ENCODE measurements at regions not wholly inside any gene's neighbourhood (a gene's known extent, or its start where the extent isn't known, plus 50 kb on each side); places are given as distances from the start of the nearest gene placed in this dataset.

- no peaks in the 10 kb centered on the region for H3K4me1 ChIP-seq (ENCODE audit: low read length)
- H3K4me3 ChIP-seq (ENCODE audit: low read length), result no peak overlapping the region
- H3K9ac ChIP-seq (ENCODE audit: low read length), result no peak overlapping the region
- H2AFZ ChIP-seq (ENCODE audit: low read length), result no peak overlapping the region
- no peaks in the 10 kb centered on the region for H4K20me1 ChIP-seq (ENCODE audit: insufficient read depth, low read depth, low read length)
- no peaks in the 10 kb centered on the region for H3K36me3 ChIP-seq (ENCODE audit: insufficient read depth, low read length)
- no peak for DNase-seq
- no peaks in the 10 kb centered on the region for H3K27me3 ChIP-seq (ENCODE audit: low read length)
- no peaks in the 10 kb centered on the region for H3K9me2 ChIP-seq (replicated peaks; ENCODE audit: insufficient read depth, low read length)
- no peak overlapping the region for H3K27ac ChIP-seq (ENCODE audit: low read length)
- no peaks in the 10 kb centered on the region for H3K9me3 ChIP-seq (ENCODE audit: low read length)
- H3K4me2 ChIP-seq (ENCODE audit: low read depth, low read length, poor library complexity, severe bottlenecking), result no peak overlapping the region
- H3K79me2 ChIP-seq (ENCODE audit: low read length), result no peaks in the 10 kb centered on the region
Measured at GRCh38 chr14:39948235-39948634, 516.0 kb upstream of the FBXO33 start.

GRCh38 chr14:39946807-39947206 is 514.6 kb upstream of the FBXO33 start:
- Histone ChIP-seq H3K27me3 (ENCODE audit: low read length) (no peaks in the 10 kb centered on the region), H3K4me2 (ENCODE audit: low read depth, low read length, poor library complexity, severe bottlenecking) (no peak overlapping the region), H3K4me3 (ENCODE audit: low read length) (no peak overlapping the region), H3K27ac (ENCODE audit: low read length) (no peak overlapping the region), H3K79me2 (ENCODE audit: low read length) (no peaks in the 10 kb centered on the region), H3K9me3 (ENCODE audit: low read length) (no peaks in the 10 kb centered on the region), H3K36me3 (ENCODE audit: insufficient read depth, low read length) (no peaks in the 10 kb centered on the region), H4K20me1 (ENCODE audit: insufficient read depth, low read depth, low read length) (no peaks in the 10 kb centered on the region), H2AFZ (ENCODE audit: low read length) (no peak overlapping the region), H3K9ac (ENCODE audit: low read length) (no peak overlapping the region), H3K9me2 (replicated peaks; ENCODE audit: insufficient read depth, low read length) (no peaks in the 10 kb centered on the region), H3K4me1 (ENCODE audit: low read length) (no peaks in the 10 kb centered on the region)
- peak; percentile 24 for DNase-seq

GRCh38 chr14:39939023-39939422 is 506.8 kb upstream of the FBXO33 start:
- Histone ChIP-seq H3K4me2 (ENCODE audit: low read depth, low read length, poor library complexity, severe bottlenecking) (no peak overlapping the region), H3K4me3 (ENCODE audit: low read length) (no peak overlapping the region), H4K20me1 (ENCODE audit: insufficient read depth, low read depth, low read length) (no peaks in the 10 kb centered on the region), H3K9ac (ENCODE audit: low read length) (no peak overlapping the region), H3K27me3 (ENCODE audit: low read length) (no peaks in the 10 kb centered on the region), H3K79me2 (ENCODE audit: low read length) (no peaks in the 10 kb centered on the region), H3K4me1 (ENCODE audit: low read length) (no peaks in the 10 kb centered on the region), H3K9me2 (replicated peaks; ENCODE audit: insufficient read depth, low read length) (no peaks in the 10 kb centered on the region), H3K36me3 (ENCODE audit: insufficient read depth, low read length) (no peaks in the 10 kb centered on the region), H2AFZ (ENCODE audit: low read length) (no peak overlapping the region), H3K9me3 (ENCODE audit: low read length) (0 out of 2 replicates have a peak, but pooled peaks cover 3% of the 10 kb centered on the region), H3K27ac (ENCODE audit: low read length) (no peak overlapping the region)
- DNase-seq, result peak; percentile 31

DNA sequence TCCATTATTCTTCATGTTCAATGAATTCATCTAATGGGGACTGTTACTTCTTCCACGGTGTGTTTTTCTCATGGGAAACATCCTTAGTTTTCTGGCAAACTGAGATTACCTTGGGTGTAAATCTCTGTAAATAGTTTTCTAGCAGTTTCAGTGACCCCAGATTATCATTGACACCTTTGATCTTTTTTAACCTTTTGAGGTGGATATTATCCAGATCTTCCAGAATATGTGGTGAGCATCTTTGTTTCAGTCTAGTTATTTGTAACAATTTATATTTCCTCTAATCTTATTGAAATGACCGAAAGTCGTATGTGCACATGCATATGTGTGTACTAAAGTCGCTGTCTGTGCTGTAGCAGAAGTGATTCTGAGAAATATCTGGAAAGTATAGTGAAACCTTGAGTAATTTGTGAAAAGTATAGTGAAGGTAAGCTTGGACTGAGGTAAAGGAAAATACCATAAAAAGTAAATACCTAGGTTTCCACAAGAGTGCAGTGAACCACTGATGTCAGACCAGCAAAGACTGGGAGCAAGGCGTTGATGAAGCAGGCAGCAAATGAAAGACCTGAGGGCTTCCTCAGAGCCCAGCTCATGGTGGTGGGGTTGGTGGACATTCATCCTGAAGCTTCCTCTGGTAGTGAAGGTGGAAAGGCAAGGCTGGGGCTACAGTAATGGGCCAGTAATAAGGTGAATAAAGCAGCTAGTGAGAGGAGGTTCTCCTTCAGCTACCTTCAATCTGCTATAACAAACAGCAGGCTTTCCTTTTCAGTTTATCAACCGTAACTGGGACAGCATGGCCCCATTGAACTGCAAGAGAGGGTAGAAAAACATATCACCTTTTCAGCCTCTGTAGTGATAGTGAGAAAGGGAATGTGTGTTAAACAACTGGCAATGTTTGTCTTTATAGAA is 480.2 kb upstream of the FBXO33 start:
- H2AFZ ChIP-seq (ENCODE audit: low read length), result no peak overlapping the region
- no peaks in the 10 kb centered on the region for H3K36me3 ChIP-seq (ENCODE audit: insufficient read depth, low read length)
- no peak overlapping the region for H3K4me2 ChIP-seq (ENCODE audit: low read depth, low read length, poor library complexity, severe bottlenecking)

GRCh38 chr14:39897657-39898056 is 465.4 kb upstream of the FBXO33 start:
- Histone ChIP-seq H4K20me1 (ENCODE audit: insufficient read depth, low read depth, low read length) (no peaks in the 10 kb centered on the region), H3K4me3 (ENCODE audit: low read length) (no peak overlapping the region), H3K27me3 (ENCODE audit: low read length) (no peaks in the 10 kb centered on the region), H3K27ac (ENCODE audit: low read length) (no peak overlapping the region), H3K79me2 (ENCODE audit: low read length) (no peaks in the 10 kb centered on the region), H2AFZ (ENCODE audit: low read length) (no peak overlapping the region), H3K4me2 (ENCODE audit: low read depth, low read length, poor library complexity, severe bottlenecking) (no peak overlapping the region), H3K9me2 (replicated peaks; ENCODE audit: insufficient read depth, low read length) (no peaks in the 10 kb centered on the region), H3K9ac (ENCODE audit: low read length) (no peak overlapping the region), H3K4me1 (ENCODE audit: low read length) (no peaks in the 10 kb centered on the region), H3K9me3 (ENCODE audit: low read length) (no peaks in the 10 kb centered on the region), H3K36me3 (ENCODE audit: insufficient read depth, low read length) (no peaks in the 10 kb centered on the region)
- DNase-seq, result no peak

More for the DNA sequence above, 480.2 kb upstream of the FBXO33 start:
- Histone ChIP-seq H4K20me1 (ENCODE audit: insufficient read depth, low read depth, low read length) (no peaks in the 10 kb centered on the region), H3K9me3 (ENCODE audit: low read length) (no peaks in the 10 kb centered on the region), H3K9ac (ENCODE audit: low read length) (no peak overlapping the region), H3K27ac (ENCODE audit: low read length) (no peak overlapping the region), H3K27me3 (ENCODE audit: low read length) (no peaks in the 10 kb centered on the region), H3K9me2 (replicated peaks; ENCODE audit: insufficient read depth, low read length) (no peaks in the 10 kb centered on the region), H3K4me1 (ENCODE audit: low read length) (no peaks in the 10 kb centered on the region), H3K4me3 (ENCODE audit: low read length) (no peak overlapping the region), H3K79me2 (ENCODE audit: low read length) (no peaks in the 10 kb centered on the region)
- DNase-seq, result no peak

- no peak for DNase-seq
- H3K9me2 ChIP-seq (replicated peaks; ENCODE audit: insufficient read depth, low read length), result no peaks in the 10 kb centered on the region
- no peaks in the 10 kb centered on the region for H3K79me2 ChIP-seq (ENCODE audit: low read length)
Measured at GRCh38 chr14:39890026-39890425, 457.8 kb upstream of the FBXO33 start.

GRCh38 chr14:39884091-39884490 is 451.9 kb upstream of the FBXO33 start:
- no peak for DNase-seq
- no peaks in the 10 kb centered on the region for H3K4me1 ChIP-seq (ENCODE audit: low read length)
- H4K20me1 ChIP-seq (ENCODE audit: insufficient read depth, low read depth, low read length), result no peaks in the 10 kb centered on the region
- H2AFZ ChIP-seq (ENCODE audit: low read length), result no peak overlapping the region
- no peak overlapping the region for H3K4me3 ChIP-seq (ENCODE audit: low read length)
- H3K27ac ChIP-seq (ENCODE audit: low read length), result no peak overlapping the region
- peaks cover 4% of the 10 kb centered on the region; the same call in 1 of the 2 replicates for H3K27me3 ChIP-seq (ENCODE audit: low read length)
- no peaks in the 10 kb centered on the region for H3K9me2 ChIP-seq (replicated peaks; ENCODE audit: insufficient read depth, low read length)
- no peaks in the 10 kb centered on the region for H3K79me2 ChIP-seq (ENCODE audit: low read length)
- H3K9me3 ChIP-seq (ENCODE audit: low read length), result peaks cover 5% of the 10 kb centered on the region
- no peak overlapping the region for H3K9ac ChIP-seq (ENCODE audit: low read length)
- no peaks in the 10 kb centered on the region for H3K36me3 ChIP-seq (ENCODE audit: insufficient read depth, low read length)
- no peak overlapping the region for H3K4me2 ChIP-seq (ENCODE audit: low read depth, low read length, poor library complexity, severe bottlenecking)

More at GRCh38 chr14:39890026-39890425, 457.8 kb upstream of the FBXO33 start:
- Histone ChIP-seq H3K9me3 (ENCODE audit: low read length) (peaks cover 5% of the 10 kb centered on the region), H3K27ac (ENCODE audit: low read length) (no peak overlapping the region), H3K4me3 (ENCODE audit: low read length) (no peak overlapping the region), H3K9ac (ENCODE audit: low read length) (no peak overlapping the region), H2AFZ (ENCODE audit: low read length) (no peak overlapping the region), H4K20me1 (ENCODE audit: insufficient read depth, low read depth, low read length) (no peaks in the 10 kb centered on the region), H3K27me3 (ENCODE audit: low read length) (no peaks in the 10 kb centered on the region), H3K36me3 (ENCODE audit: insufficient read depth, low read length) (no peaks in the 10 kb centered on the region), H3K4me1 (ENCODE audit: low read length) (no peaks in the 10 kb centered on the region), H3K4me2 (ENCODE audit: low read depth, low read length, poor library complexity, severe bottlenecking) (no peak overlapping the region)

DNA sequence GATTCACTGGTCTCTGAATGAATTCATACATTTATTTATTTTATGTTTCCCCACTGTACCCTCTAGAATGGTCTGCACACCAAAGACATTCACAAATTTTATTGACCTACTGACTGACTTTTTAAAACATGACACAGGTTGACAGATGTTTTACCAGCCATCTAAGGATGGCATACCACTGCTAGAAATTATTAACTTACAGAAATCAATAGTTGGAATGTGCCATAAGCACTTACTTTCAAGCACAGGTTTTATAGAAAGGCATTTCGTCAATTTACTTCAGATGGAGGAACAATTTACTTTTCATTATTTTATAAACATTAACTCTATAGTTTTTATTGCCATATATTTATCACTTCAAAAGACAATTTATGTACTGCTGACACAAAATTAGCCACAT is 448.7 kb upstream of the FBXO33 start:
- Histone ChIP-seq H3K4me3 (ENCODE audit: low read length) (no peak overlapping the region), H3K27me3 (ENCODE audit: low read length) (peaks cover 4% of the 10 kb centered on the region; the same call in 1 of the 2 replicates)

More for the DNA sequence above, 448.7 kb upstream of the FBXO33 start:
- no peak overlapping the region for H3K27ac ChIP-seq (ENCODE audit: low read length)
- no peaks in the 10 kb centered on the region for H3K4me1 ChIP-seq (ENCODE audit: low read length)
- H3K36me3 ChIP-seq (ENCODE audit: insufficient read depth, low read length), result no peaks in the 10 kb centered on the region
- H3K9me3 ChIP-seq (ENCODE audit: low read length), result no peaks in the 10 kb centered on the region; the same call in 1 of the 2 replicates
- no peaks in the 10 kb centered on the region for H4K20me1 ChIP-seq (ENCODE audit: insufficient read depth, low read depth, low read length)
- no peak for DNase-seq
- no peak overlapping the region for H2AFZ ChIP-seq (ENCODE audit: low read length)
- no peak overlapping the region for H3K9ac ChIP-seq (ENCODE audit: low read length)
- no peak overlapping the region for H3K4me2 ChIP-seq (ENCODE audit: low read depth, low read length, poor library complexity, severe bottlenecking)
- H3K9me2 ChIP-seq (replicated peaks; ENCODE audit: insufficient read depth, low read length), result no peaks in the 10 kb centered on the region
- no peaks in the 10 kb centered on the region for H3K79me2 ChIP-seq (ENCODE audit: low read length)

Data from Karpas-422 (cell line).